H1 (cell line): ENCODE measurements at regions not wholly inside any gene's neighbourhood (a gene's known extent, or its start where the extent isn't known, plus 50 kb on each side); places are given as distances from the start of the nearest gene placed in this dataset.

Experiments
- CTCF ChIA-PET: fragments of 300-600 bp; sonication (Branson Sonifier 250); formaldehyde crosslinking; loops from one replicate; lab custom pipeline; 2021; ENCODE audit not compliant: partially characterized antibody; lab: Charles Lee
- POLR2A ChIA-PET: fragments of 300-600 bp; sonication (Branson Sonifier 250); formaldehyde crosslinking; loops from one replicate; lab custom pipeline; 2021; ENCODE audit warnings: inconsistent platforms; ENCODE audit not compliant: partially characterized antibody; lab: Charles Lee
- DNase-seq, 2 experiments: peaks; one replicate each; pipeline versions ENCODE4 v3.0.0 to v3.0.0-alpha.2; 2010 to 2022; ENCODE audit warnings: low spot score in 2 of 2, low read depth in 1 of 2, mixed read lengths in 1 of 2
- FAIRE-seq: peaks from 2 replicates; lab custom pipeline; 2011; peaks lifted over from hg19 to GRCh38; lab: Jason Lieb, UNC
- H2AFZ ChIP-seq: 2 replicates; pipeline ENCODE4 v1.8.1; 2012; ENCODE audit warnings: low read length, inconsistent platforms
- H2AK5ac ChIP-seq: 2 replicates; pipeline ENCODE4 v1.6.1; 2013; ENCODE audit warnings: low read depth, low read length
- H2BK120ac ChIP-seq: replicated peaks from 2 replicates; pipeline ENCODE3; 2013; ENCODE audit warnings: low read depth, low read length, inconsistent platforms
- H2BK12ac ChIP-seq: 2 replicates; pipeline ENCODE4 v1.6.1; 2013; ENCODE audit warnings: low read depth, low read length
- H2BK15ac ChIP-seq: 2 replicates; pipeline ENCODE4 v1.6.1; 2013; ENCODE audit warnings: low read length
- H2BK20ac ChIP-seq: 2 replicates; pipeline ENCODE4 v1.6.1; 2013; ENCODE audit warnings: low read length
- H2BK5ac ChIP-seq: 2 replicates; pipeline ENCODE4 v1.6.1; 2013; ENCODE audit warnings: low read depth, low read length
- H3K14ac ChIP-seq: 2 replicates; pipeline ENCODE4 v1.6.1; 2013; ENCODE audit warnings: inconsistent platforms; ENCODE audit not compliant: insufficient read length
- H3K18ac ChIP-seq: 2 replicates; pipeline ENCODE4 v1.6.1; 2013; ENCODE audit warnings: low read length; ENCODE audit errors: extremely low read depth
- H3K23ac ChIP-seq: 2 replicates; pipeline ENCODE4 v1.6.1; 2013; ENCODE audit warnings: inconsistent platforms; ENCODE audit not compliant: insufficient read length
- H3K23me2 ChIP-seq: 2 replicates; pipeline ENCODE4 v1.6.1; 2013; ENCODE audit warnings: low read depth, low read length
- H3K27ac ChIP-seq: 2 replicates; pipeline ENCODE4 v1.6.1; 2011; ENCODE audit warnings: low read depth, low read length, inconsistent platforms
- H3K27me3 ChIP-seq, 4 experiments: replicated peaks in 1 of 4; 1 replicate in 1 of 4; 2 replicates in 3 of 4; pipeline versions ENCODE4 v1.6.1 to v1.8.1; 2011 to 2013; ENCODE audit warnings: low read length in 3 of 4, mild to moderate bottlenecking in 3 of 4, inconsistent platforms in 2 of 4, mixed read lengths in 2 of 4, moderate library complexity in 1 of 4; ENCODE audit not compliant: control insufficient read depth in 3 of 4, insufficient read depth in 3 of 4; ENCODE audit errors: extremely low read depth in 1 of 4
- H3K36me3 ChIP-seq, 4 experiments: 2 replicates each; pipeline versions ENCODE4 v1.6.1 to v1.8.1; 2011 to 2013; ENCODE audit warnings: mild to moderate bottlenecking in 4 of 4, low read length in 3 of 4, moderate library complexity in 2 of 4, control low read depth in 1 of 4, inconsistent platforms in 1 of 4; ENCODE audit not compliant: insufficient read depth in 4 of 4, control insufficient read depth in 2 of 4
- H3K4ac ChIP-seq: replicated peaks from 2 replicates; pipeline ENCODE3; 2013; ENCODE audit warnings: low read length, low read depth, mixed read lengths, inconsistent platforms; ENCODE audit not compliant: insufficient read length
- H3K4me1 ChIP-seq, 4 experiments: replicated peaks in 1 of 4; 1 replicate in 1 of 4; 2 replicates in 3 of 4; pipeline versions ENCODE4 v1.6.1 to v1.8.1; 2011 to 2013; ENCODE audit warnings: low read length in 3 of 4, inconsistent platforms in 2 of 4, mixed read lengths in 1 of 4; ENCODE audit not compliant: insufficient read depth in 4 of 4, control insufficient read depth in 3 of 4
- H3K4me2 ChIP-seq, 2 experiments: 2 replicates each; pipeline versions ENCODE4 v1.6.1 to v1.8.1; 2011 to 2013; ENCODE audit warnings: low read depth in 2 of 2, low read length in 2 of 2, control low read depth in 1 of 2, inconsistent platforms in 1 of 2, mild to moderate bottlenecking in 1 of 2; ENCODE audit not compliant: insufficient read depth in 1 of 2
- H3K4me3 ChIP-seq, 4 experiments: fragments of 200-600, 300-600 bp in 1 of 4; sonication (generic), shearing (Covaris generic), sonication (Bioruptor Twin) in 1 of 4; 2 replicates each; pipeline versions ENCODE4 v1.5.1 to v1.8.1; 2011 to 2016; ENCODE audit warnings: low read length in 4 of 4, low read depth in 3 of 4, control low read depth in 2 of 4, inconsistent platforms in 2 of 4, mild to moderate bottlenecking in 2 of 4, mixed read lengths in 1 of 4, moderate library complexity in 1 of 4; ENCODE audit not compliant: insufficient read depth in 2 of 4; ENCODE audit errors: extremely low read depth in 1 of 4
- H3K56ac ChIP-seq: replicated peaks from 2 replicates; pipeline ENCODE3; 2013; ENCODE audit warnings: low read depth, mild to moderate bottlenecking, mixed read lengths, low read length, inconsistent platforms; ENCODE audit not compliant: insufficient read length
- H3K79me1 ChIP-seq: 2 replicates; pipeline ENCODE4 v1.6.1; 2013; ENCODE audit warnings: low read depth, low read length, control low read depth
- H3K79me2 ChIP-seq, 2 experiments: 2 replicates each; pipeline versions ENCODE4 v1.6.1 to v1.8.1; 2012 to 2013; ENCODE audit warnings: low read length in 2 of 2, mild to moderate bottlenecking in 2 of 2, inconsistent platforms in 1 of 2; ENCODE audit not compliant: insufficient read depth in 2 of 2, control insufficient read depth in 1 of 2
- H3K9ac ChIP-seq, 4 experiments: replicated peaks in 1 of 4; 1 replicate in 1 of 4; 2 replicates in 3 of 4; pipeline versions ENCODE4 v1.6.1 to v1.8.1; 2011 to 2013; ENCODE audit warnings: low read depth in 3 of 4, low read length in 3 of 4, control low read depth in 2 of 4, mild to moderate bottlenecking in 2 of 4, moderate library complexity in 2 of 4, inconsistent platforms in 1 of 4; ENCODE audit errors: extremely low read depth in 1 of 4
- H3K9me3 ChIP-seq, 2 experiments: 2 replicates each; pipeline versions ENCODE4 v1.6.1 to v1.8.1; 2012 to 2013; ENCODE audit warnings: mild to moderate bottlenecking in 2 of 2, moderate library complexity in 2 of 2, control low read depth in 1 of 2, inconsistent platforms in 1 of 2, low read depth in 1 of 2, low read length in 1 of 2, mixed read lengths in 1 of 2; ENCODE audit not compliant: insufficient read depth in 2 of 2
- H4K20me1 ChIP-seq, 2 experiments: replicated peaks in 1 of 2; 2 replicates each; pipeline versions ENCODE3 to v1.8.1; 2011 to 2013; ENCODE audit warnings: inconsistent platforms in 2 of 2, low read length in 2 of 2, mild to moderate bottlenecking in 1 of 2; ENCODE audit not compliant: insufficient read depth in 2 of 2, control insufficient read depth in 1 of 2
- H4K5ac ChIP-seq: 2 replicates; pipeline ENCODE4 v1.6.1; 2013; ENCODE audit warnings: low read length, low read depth, mixed read lengths, inconsistent platforms; ENCODE audit not compliant: insufficient read length
- H4K8ac ChIP-seq: 2 replicates; pipeline ENCODE4 v1.8.0; 2013; ENCODE audit warnings: mild to moderate bottlenecking, moderate library complexity, low read length, inconsistent platforms; ENCODE audit not compliant: insufficient read depth; ENCODE audit errors: extremely low read depth
- H4K91ac ChIP-seq: replicated peaks from 2 replicates; pipeline ENCODE3; 2013; ENCODE audit warnings: low read length, mixed read lengths, inconsistent platforms; ENCODE audit not compliant: insufficient read length
- CBX5 ChIP-seq: fragments of 300-800, 300-1000 bp; sonication (generic); IDR thresholded peaks from 2 replicates; pipeline ENCODE4 v1.7.1; 2016; ENCODE audit warnings: antibody characterized with exemption, low read length, low read depth
- CHD1 ChIP-seq: IDR thresholded peaks from 2 replicates; pipeline ENCODE4 v1.6.1; 2012; ENCODE audit warnings: low read depth, low read length, improper control_type of control experiment
- CTCF ChIP-seq, 3 experiments: IDR thresholded peaks; 1 replicate in 2 of 3; 2 replicates in 1 of 3; pipeline versions ENCODE4 v1.5.1 to v1.6.1; 2011; ENCODE audit warnings: low read length in 3 of 3, mild to moderate bottlenecking in 3 of 3, inconsistent platforms in 2 of 3, low read depth in 1 of 3, moderate library complexity in 1 of 3; ENCODE audit not compliant: insufficient read depth in 1 of 3; ENCODE audit errors: control extremely low read depth in 1 of 3
- EZH2 ChIP-seq: fragments of 200-600 bp; sonication (generic); IDR thresholded peaks from 2 replicates; pipeline ENCODE4 v1.7.1; 2012; ENCODE audit warnings: low read depth, mild to moderate bottlenecking, moderate library complexity, low read length, inconsistent platforms; ENCODE audit not compliant: severe bottlenecking
- RAD21 ChIP-seq, 2 experiments: IDR thresholded peaks in 1 of 2; conservative IDR thresholded peaks in 1 of 2; 2 replicates each; pipeline ENCODE4 v1.6.1; 2011; ENCODE audit warnings: low read depth in 2 of 2, low read length in 2 of 2, improper control_type of control experiment in 1 of 2, inconsistent platforms in 1 of 2, mild to moderate bottlenecking in 1 of 2, moderate library complexity in 1 of 2
- RBBP5 ChIP-seq: IDR thresholded peaks from 2 replicates; pipeline ENCODE4 v1.7.1; 2012; ENCODE audit warnings: low read depth, mild to moderate bottlenecking, inconsistent platforms, low read length, moderate library complexity, borderline replicate concordance
- RFX5 ChIP-seq: IDR thresholded peaks from 2 replicates; pipeline ENCODE4 v1.6.1; 2011; ENCODE audit warnings: low read depth, low read length, improper control_type of control experiment, borderline replicate concordance
- RXRA ChIP-seq: IDR thresholded peaks from 2 replicates; pipeline ENCODE4 v1.6.1; 2011; ENCODE audit warnings: low read depth, mild to moderate bottlenecking, low read length, moderate library complexity; ENCODE audit not compliant: insufficient read depth
- WGBS, 2 experiments: shearing (Covaris generic) in 1 of 2; methylation state at CpG; one replicate each; pipeline versions ENCODE4 v1.1.6 to v1.1.7; 2013 to 2015; ENCODE audit warnings: low lambda C conversion rate in 2 of 2, mixed read lengths in 2 of 2, inconsistent platforms in 1 of 2, low coverage in 1 of 2, missing lambda C conversion rate in 1 of 2; ENCODE audit not compliant: insufficient replicate concordance in 2 of 2, insufficient coverage in 1 of 2, insufficient read length in 1 of 2; ENCODE audit errors: extremely low coverage in 1 of 2, missing lambda C conversion rate in 1 of 2; 5-methylcytosine and 5-hydroxymethylcytosine counted together
- TF ChIP-seq, protein P1 (sequence below): IDR thresholded peaks from 2 replicates; pipeline ENCODE4 v1.6.1; 2012; ENCODE audit warnings: low read length, inconsistent platforms

DNA sequence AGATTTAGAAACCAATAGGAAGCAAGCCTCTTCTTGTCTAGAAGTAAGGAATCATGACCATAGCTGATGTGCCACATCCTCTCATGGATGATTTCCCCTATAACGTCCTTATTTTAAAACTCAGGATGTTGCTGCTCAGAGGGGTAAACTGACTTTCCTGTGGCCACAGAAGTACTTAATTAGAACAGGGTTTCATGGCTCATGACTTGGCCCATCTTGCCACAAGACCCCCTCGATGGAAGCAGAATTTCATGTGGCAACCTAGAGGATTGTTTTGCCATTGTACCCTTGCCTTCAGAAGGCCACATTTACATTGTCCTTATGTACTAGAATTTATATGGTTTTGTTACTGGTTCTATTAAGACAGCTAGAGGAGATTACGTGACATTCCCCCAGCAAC, 173.5 kb upstream of the PELI2 start:
- Histone ChIP-seq H4K5ac (no peak overlapping the region), H4K91ac (no peak overlapping the region), H3K79me2 (no peaks in the 10 kb centered on the region), H3K18ac (no peak overlapping the region), H2AK5ac (no peak overlapping the region), H3K4me3 (no peak overlapping the region), H3K27ac (no peak overlapping the region), H2BK20ac (no peak overlapping the region), H3K4me2 (no peak overlapping the region), H3K23me2 (no peaks in the 10 kb centered on the region; the same call in 1 of the 2 replicates), H4K20me1 (no peaks in the 10 kb centered on the region), H3K79me1 (no peaks in the 10 kb centered on the region), H2AFZ (no peak overlapping the region), H2BK12ac (0 out of 2 replicates have a peak overlapping the region, but pooled peaks have one; percentile 19), H3K23ac (no peak overlapping the region), H3K14ac (no peak overlapping the region), H3K27me3 (no peaks in the 10 kb centered on the region), H3K56ac (no peak overlapping the region), H2BK5ac (no peak overlapping the region), H4K8ac (no peak overlapping the region), H2BK120ac (no peak overlapping the region), H3K9ac (no peak overlapping the region), H3K9me3 (no peaks in the 10 kb centered on the region), H3K4me1 (peaks cover 0 to 2% (median 0%) of the 10 kb centered on the region in 4 experiments; a peak in 3 of 7 replicates), H3K4ac (no peak overlapping the region), H3K36me3 (no peaks in the 10 kb centered on the region), H2BK15ac (0 out of 2 replicates have a peak overlapping the region, but pooled peaks have one; percentile 31)
- 86% methylated on average over 3 of the region's 3 CpGs; no CpG with 5 or more reads in 1 of the 2 experiments for WGBS, 2 experiments
- no peak for FAIRE-seq
- ChIA-PET POLR2A (no interaction called here), CTCF (interaction anchor here (1.3 kb wide), 1 partner anchor 21 kb away, joined by 3 read pairs; no protein-coding TSS in a partner anchor)
- DNase-seq, result no peak
- TF ChIP-seq EZH2 (no peak), CTCF (IDR thresholded peaks at IDR 0.05; ENCODE audit: control extremely low read depth in 1 of 3, insufficient read depth in 1 of 3, low read depth in 1 of 3, low read length in 3 of 3) (no peak), RAD21 (IDR thresholded peaks at IDR 0.05 in 1 of 2, conservative IDR thresholded peaks at IDR 0.05 in 1 of 2; ENCODE audit: low read depth in 2 of 2, low read length in 2 of 2) (no peak), RFX5 (no peak), CBX5 (no peak), RXRA (no peak), CHD1 (no peak), RBBP5 (no peak)
- TF ChIP-seq, protein P1, sequence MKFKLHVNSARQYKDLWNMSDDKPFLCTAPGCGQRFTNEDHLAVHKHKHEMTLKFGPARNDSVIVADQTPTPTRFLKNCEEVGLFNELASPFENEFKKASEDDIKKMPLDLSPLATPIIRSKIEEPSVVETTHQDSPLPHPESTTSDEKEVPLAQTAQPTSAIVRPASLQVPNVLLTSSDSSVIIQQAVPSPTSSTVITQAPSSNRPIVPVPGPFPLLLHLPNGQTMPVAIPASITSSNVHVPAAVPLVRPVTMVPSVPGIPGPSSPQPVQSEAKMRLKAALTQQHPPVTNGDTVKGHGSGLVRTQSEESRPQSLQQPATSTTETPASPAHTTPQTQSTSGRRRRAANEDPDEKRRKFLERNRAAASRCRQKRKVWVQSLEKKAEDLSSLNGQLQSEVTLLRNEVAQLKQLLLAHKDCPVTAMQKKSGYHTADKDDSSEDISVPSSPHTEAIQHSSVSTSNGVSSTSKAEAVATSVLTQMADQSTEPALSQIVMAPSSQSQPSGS, result no peak
